ENCODE measurements at regions not wholly inside any gene's neighbourhood (a gene's known extent, or its start where the extent isn't known, plus 50 kb on each side); places are given as distances from the start of the nearest gene placed in this dataset.

GRCh38 chr1:29772584-29773100, 536.3 kb downstream of the PTPRU start:
- TF ChIP-seq ZNF274 (IDR thresholded peaks at IDR 0.05; ENCODE audit: low read depth, low read length) (no peak), YY1 (IDR thresholded peaks at IDR 0.05; ENCODE audit: insufficient read depth, insufficient read length) (no peak), SUZ12 (IDR thresholded peaks at IDR 0.05; ENCODE audit: extremely low read depth, insufficient read depth, insufficient read length) (no peak)

Measured in NT2/D1 (cell line).